CD4-positive, alpha-beta T cell treated with Interleukin-6 for 4 hours (primary cell): ENCODE measurements at regions not wholly inside any gene's neighbourhood (a gene's known extent, or its start where the extent isn't known, plus 50 kb on each side); places are given as distances from the start of the nearest gene placed in this dataset.

Experiments
- DNase-seq: peaks from one replicate; pipeline ENCODE4 v3.0.0-alpha.2; 2020; ENCODE audit warnings: mixed read lengths

GRCh38 chr3:106365061-106365691, 496.4 kb upstream of the CBLB start:
- no peak for DNase-seq

- DNase-seq, result no peak
Measured at GRCh38 chr3:106366352-106366751, 497.5 kb upstream of the CBLB start.

- no peak for DNase-seq
Measured at GRCh38 chr3:106367496-106367895, 498.7 kb upstream of the CBLB start.

GRCh38 chr3:106371221-106371970, 502.6 kb upstream of the CBLB start:
- no peak for DNase-seq

GRCh38 chr3:106371971-106372805, 503.4 kb upstream of the CBLB start:
- no peak for DNase-seq

- no peak for DNase-seq
Measured at GRCh38 chr3:106372806-106373190, 504.0 kb upstream of the CBLB start.

- DNase-seq, result no peak
Measured at GRCh38 chr3:106376016-106376570, 507.3 kb upstream of the CBLB start.

GRCh38 chr3:106379251-106379750, 510.5 kb upstream of the CBLB start:
- DNase-seq, result no peak

- no peak for DNase-seq
Measured at GRCh38 chr3:106380232-106380631, 511.4 kb upstream of the CBLB start.

GRCh38 chr3:106381286-106381938, 512.6 kb upstream of the CBLB start:
- no peak for DNase-seq

- no peak for DNase-seq
Measured at GRCh38 chr3:106381939-106382335, 513.1 kb upstream of the CBLB start.

GRCh38 chr3:106386050-106386449, 517.2 kb upstream of the CBLB start:
- no peak for DNase-seq

- DNase-seq, result no peak
Measured at GRCh38 chr3:106392915-106393314, 524.1 kb upstream of the CBLB start.

- no peak for DNase-seq
Measured at GRCh38 chr3:106397006-106397405, 528.2 kb upstream of the CBLB start.

GRCh38 chr3:106398891-106399600, 530.2 kb upstream of the CBLB start:
- DNase-seq, result no peak

GRCh38 chr3:106399761-106400160, 530.9 kb upstream of the CBLB start:
- DNase-seq, result no peak

GRCh38 chr3:106401666-106402490, 533.1 kb upstream of the CBLB start:
- no peak for DNase-seq

GRCh38 chr3:106403371-106404145, 534.7 kb upstream of the CBLB start:
- DNase-seq, result no peak

- DNase-seq, result no peak
Measured at GRCh38 chr3:106413683-106414082, 544.9 kb upstream of the CBLB start.

GRCh38 chr3:106420628-106421027, 551.8 kb upstream of the CBLB start:
- DNase-seq, result no peak
